Caco-2 (cell line): ENCODE measurements at regions not wholly inside any gene's neighbourhood (a gene's known extent, or its start where the extent isn't known, plus 50 kb on each side); places are given as distances from the start of the nearest gene placed in this dataset.

ENCODE experiments used
- BruUV-seq: library from RNA; stranded (reverse); fragments of 400-500 nt; replicated peaks from 2 replicates; lab custom pipeline; 2021; lab: Mats Ljungman, UMichigan
- CTCF ChIA-PET: fragments of 300-600 bp; sonication (Branson Sonifier 250); formaldehyde crosslinking; loops from one replicate; lab custom pipeline; 2022; ENCODE audit warnings: antibody characterized with exemption; lab: Charles Lee
- POLR2A ChIA-PET: fragments of 300-600 bp; sonication (Branson Sonifier 250); formaldehyde crosslinking; loops from one replicate; lab custom pipeline; 2022; ENCODE audit warnings: antibody characterized with exemption; lab: Charles Lee
- DNase-seq, 2 experiments: peaks; one replicate each; pipeline versions ENCODE4 v3.0.0 to v3.0.0-alpha.2; 2020 to 2022
- H3K27me3 ChIP-seq: replicated peaks from 2 replicates; pipeline ENCODE4 v1.6.0; 2011; ENCODE audit warnings: low read length; ENCODE audit not compliant: control insufficient read depth, insufficient read depth
- H3K36me3 ChIP-seq: 2 replicates; pipeline ENCODE4 v1.5.1; 2011; ENCODE audit warnings: low read length; ENCODE audit not compliant: control insufficient read depth, insufficient read depth
- H3K4me1 ChIP-seq: fragments of 250-450 bp; sonication (Bioruptor Pico); 2 replicates; pipeline ENCODE4 v1.5.1; 2020; ENCODE audit warnings: mild to moderate bottlenecking
- H3K4me3 ChIP-seq: 2 replicates; pipeline ENCODE4 v1.5.1; 2011; ENCODE audit warnings: low read depth, mild to moderate bottlenecking, control low read depth, low read length
- H3K9me3 ChIP-seq: fragments of 250-450 bp; sonication (Bioruptor Pico); 2 replicates; pipeline ENCODE4 v1.5.1; 2020; ENCODE audit warnings: mild to moderate bottlenecking, moderate library complexity
- H3K27ac Mint-ChIP-seq: one replicate; pipeline ENCODE4 v1.8.0; 2022; ENCODE audit warnings: mixed read lengths; ENCODE audit not compliant: unreplicated experiment
- H3K27me3 Mint-ChIP-seq: one replicate; pipeline ENCODE4 v1.8.0; 2022; ENCODE audit warnings: mixed read lengths; ENCODE audit not compliant: insufficient read depth, unreplicated experiment
- H3K36me3 Mint-ChIP-seq: one replicate; pipeline ENCODE4 v1.8.0; 2022; ENCODE audit warnings: mild to moderate bottlenecking, mixed read lengths; ENCODE audit not compliant: insufficient read depth, unreplicated experiment
- H3K4me1 Mint-ChIP-seq: one replicate; pipeline ENCODE4 v1.8.0; 2022; ENCODE audit warnings: low read depth, mixed read lengths; ENCODE audit not compliant: unreplicated experiment
- H3K4me3 Mint-ChIP-seq: one replicate; pipeline ENCODE4 v1.8.0; 2022; ENCODE audit warnings: mild to moderate bottlenecking, moderate library complexity, mixed read lengths; ENCODE audit not compliant: unreplicated experiment
- H3K9me3 Mint-ChIP-seq: one replicate; pipeline ENCODE4 v1.8.0; 2022; ENCODE audit warnings: mixed read lengths; ENCODE audit not compliant: unreplicated experiment
- CTCF ChIP-seq, 2 experiments: fragments of 200-600 bp in 1 of 2; IDR thresholded peaks; 1 replicate in 1 of 2; 2 replicates in 1 of 2; pipeline versions ENCODE4 v1.5.1 to v1.8.0; 2011 to 2022; ENCODE audit warnings: antibody characterized with exemption in 1 of 2, control low read depth in 1 of 2, inconsistent platforms in 1 of 2, low read depth in 1 of 2, low read length in 1 of 2, mild to moderate bottlenecking in 1 of 2, moderate library complexity in 1 of 2; ENCODE audit not compliant: insufficient read depth in 1 of 2, severe bottlenecking in 1 of 2, unreplicated experiment in 1 of 2
- intact Hi-C: fragments of 100-400 bp; cut with micrococcal nuclease; formaldehyde crosslinking; loops from one replicate; pipeline ENCODE4 v1.10.0; 2022; ENCODE audit not compliant: unreplicated experiment

GRCh38 chr2:204389120-204389519 is 156.2 kb upstream of the PARD3B start:
- no peaks in the 10 kb centered on the region for H3K27me3 ChIP-seq
- no peaks in the 10 kb centered on the region for H3K27me3 Mint-ChIP-seq
- no peaks in the 10 kb centered on the region for H3K9me3 ChIP-seq
- no peaks in the 10 kb centered on the region for H3K36me3 Mint-ChIP-seq
- no peak for TF ChIP-seq CTCF (IDR thresholded peaks at IDR 0.05; ENCODE audit: insufficient read depth in 1 of 2, low read depth in 1 of 2, low read length in 1 of 2, severe bottlenecking in 1 of 2, unreplicated experiment in 1 of 2)
- peaks cover 5% of the 10 kb centered on the region; the same call in 1 of the 2 replicates for H3K4me1 ChIP-seq
- BruUV-seq = no TSS peak
- intact Hi-C loops = no loop called here
- ChIA-PET POLR2A (no interaction called here), CTCF (no interaction called here)
- no peak overlapping the region for H3K4me3 Mint-ChIP-seq
- H3K9me3 Mint-ChIP-seq = peaks cover 35% of the 10 kb centered on the region
- no peaks in the 10 kb centered on the region for H3K36me3 ChIP-seq
- H3K4me3 ChIP-seq = no peak overlapping the region
- no peaks in the 10 kb centered on the region for H3K4me1 Mint-ChIP-seq
- DNase-seq = no peak
- H3K27ac Mint-ChIP-seq = no peak overlapping the region

GRCh38 chr2:204389856-204390255 is 155.4 kb upstream of the PARD3B start:
- Mint-ChIP-seq H3K4me1 (no peaks in the 10 kb centered on the region), H3K4me3 (no peak overlapping the region), H3K27me3 (no peaks in the 10 kb centered on the region), H3K9me3 (peaks cover 41% of the 10 kb centered on the region), H3K27ac (no peak overlapping the region), H3K36me3 (no peaks in the 10 kb centered on the region)
- intact Hi-C loops = no loop called here
- DNase-seq = no peak
- H3K4me3 ChIP-seq = no peak overlapping the region
- no peaks in the 10 kb centered on the region for H3K9me3 ChIP-seq
- TF ChIP-seq CTCF (IDR thresholded peaks at IDR 0.05; ENCODE audit: insufficient read depth in 1 of 2, low read depth in 1 of 2, low read length in 1 of 2, severe bottlenecking in 1 of 2, unreplicated experiment in 1 of 2) = no peak
- BruUV-seq = no TSS peak
- ChIA-PET CTCF (no interaction called here), POLR2A (no interaction called here)
- H3K36me3 ChIP-seq = no peaks in the 10 kb centered on the region
- peaks cover 5% of the 10 kb centered on the region; the same call in 1 of the 2 replicates for H3K4me1 ChIP-seq
- no peaks in the 10 kb centered on the region for H3K27me3 ChIP-seq

- Mint-ChIP-seq H3K4me3 (no peak overlapping the region), H3K9me3 (peaks cover 37% of the 10 kb centered on the region), H3K27ac (no peak overlapping the region), H3K27me3 (no peaks in the 10 kb centered on the region), H3K4me1 (peaks cover 6% of the 10 kb centered on the region), H3K36me3 (no peaks in the 10 kb centered on the region)
- no peak for DNase-seq
- H3K36me3 ChIP-seq = no peaks in the 10 kb centered on the region
- no peak overlapping the region for H3K4me3 ChIP-seq
- TF ChIP-seq CTCF (IDR thresholded peaks at IDR 0.05; ENCODE audit: insufficient read depth in 1 of 2, low read depth in 1 of 2, low read length in 1 of 2, severe bottlenecking in 1 of 2, unreplicated experiment in 1 of 2) = no peak
- peaks cover 5% of the 10 kb centered on the region; the same call in 1 of the 2 replicates for H3K4me1 ChIP-seq
- ChIA-PET POLR2A (no interaction called here), CTCF (no interaction called here)
- no peaks in the 10 kb centered on the region for H3K27me3 ChIP-seq
- intact Hi-C loops = no loop called here
- BruUV-seq = no TSS peak
- H3K9me3 ChIP-seq = no peaks in the 10 kb centered on the region
Measured at GRCh38 chr2:204395539-204395938, 149.7 kb upstream of the PARD3B start.
